A549 (cell line): ENCODE measurements at regions not wholly inside any gene's neighbourhood (a gene's known extent, or its start where the extent isn't known, plus 50 kb on each side); places are given as distances from the start of the nearest gene placed in this dataset.

ENCODE experiments used
- CEBPB ChIP-seq, 2 experiments: fragments of >200 bp in 1 of 2; sonication (Bioruptor Twin) in 1 of 2; formaldehyde crosslinking in 1 of 2; IDR thresholded peaks; 2 replicates each; pipeline ENCODE4 v1.6.1; 2012 to 2016
- CHD4 ChIP-seq: fragments of 200-600 bp; sonication (generic); IDR thresholded peaks from 2 replicates; pipeline ENCODE4 v1.6.1; 2016; ENCODE audit warnings: antibody characterized with exemption, mild to moderate bottlenecking, borderline replicate concordance
- EP300 ChIP-seq, 2 experiments: fragments of >200 bp; sonication (Bioruptor Twin); formaldehyde crosslinking; IDR thresholded peaks; 2 replicates in 1 of 2; 3 replicates in 1 of 2; pipeline ENCODE4 v1.6.1; 2016 to 2017
- FOSL2 ChIP-seq, 2 experiments: fragments of 450-650 bp in 1 of 2; fragments of >200 bp in 1 of 2; sonication (Bioruptor Twin) in 1 of 2; formaldehyde crosslinking; IDR thresholded peaks; 2 replicates each; pipeline versions ENCODE4 v1.5.0 to v1.6.1; 2016 to 2020; ENCODE audit warnings: mild to moderate bottlenecking in 1 of 2, moderate library complexity in 1 of 2
- JUN ChIP-seq, 2 experiments: fragments of >200 bp; sonication (Bioruptor Twin); formaldehyde crosslinking; IDR thresholded peaks; 2 replicates in 1 of 2; 3 replicates in 1 of 2; pipeline ENCODE4 v1.6.1; 2016 to 2017
- NR3C1 ChIP-seq: fragments of >200 bp; sonication (Bioruptor Twin); formaldehyde crosslinking; IDR thresholded peaks from 3 replicates; pipeline ENCODE4 v1.6.1; 2017
- POLR2A ChIP-seq: IDR thresholded peaks from 2 replicates; pipeline ENCODE4 v1.6.1; 2012; ENCODE audit warnings: mild to moderate bottlenecking, low read length
- POLR2AphosphoS2 ChIP-seq: conservative IDR thresholded peaks from 2 replicates; pipeline ENCODE4 v1.6.1; 2012; ENCODE audit warnings: low read length, improper control_type of control experiment, inconsistent platforms
- RAD21 ChIP-seq, 2 experiments: fragments of >200 bp in 1 of 2; sonication (Bioruptor Twin) in 1 of 2; formaldehyde crosslinking in 1 of 2; IDR thresholded peaks in 1 of 2; conservative IDR thresholded peaks in 1 of 2; 2 replicates in 1 of 2; 3 replicates in 1 of 2; pipeline ENCODE4 v1.6.1; 2012 to 2018; ENCODE audit warnings: inconsistent platforms in 1 of 2
- TF ChIP-seq, protein P1 (sequence below): fragments of >200 bp; sonication (Bioruptor Twin); formaldehyde crosslinking; IDR thresholded peaks from 3 replicates; pipeline ENCODE4 v1.5.1; 2016
- TF ChIP-seq, protein P2 (sequence below): fragments of 200-600 bp; sonication (generic); IDR thresholded peaks from 2 replicates; pipeline ENCODE4 v1.6.1; 2016; ENCODE audit warnings: antibody characterized with exemption, mild to moderate bottlenecking, moderate library complexity

DNA sequence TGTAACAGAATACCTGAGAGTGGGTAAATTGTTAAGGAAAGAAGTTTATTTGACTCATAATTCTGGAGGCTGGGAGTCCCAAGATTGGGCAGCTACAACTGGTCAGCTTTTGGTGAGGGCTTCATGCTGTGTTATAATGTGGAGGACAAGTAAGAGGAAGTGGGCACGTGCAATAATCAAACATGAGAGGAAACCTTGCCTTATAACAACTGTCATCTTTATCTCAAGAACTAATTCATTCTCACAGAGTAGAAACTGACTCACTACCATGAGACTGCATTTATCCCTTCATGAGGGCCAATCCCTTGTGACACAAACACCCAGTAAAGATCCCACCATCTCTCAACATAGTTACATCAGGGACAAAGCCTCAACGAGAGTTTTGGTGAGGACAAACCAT lies 318.1 kb upstream of the NT5C1B start:
- TF ChIP-seq POLR2A (no peak), POLR2AphosphoS2 (no peak), EP300 (IDR thresholded peaks at IDR 0.05) (no peak), JUN (IDR thresholded peaks at IDR 0.05) (no peak), NR3C1 (no peak), CEBPB (IDR thresholded peaks at IDR 0.05) (no peak), RAD21 (conservative IDR thresholded peaks at IDR 0.05 in 1 of 2, IDR thresholded peaks at IDR 0.05 in 1 of 2) (no peak), CHD4 (no peak), FOSL2 (IDR thresholded peaks at IDR 0.05) (no peak), FOSL2 (CRISPR knock-in tag; IDR thresholded peaks at IDR 0.05) (no peak)
- TF ChIP-seq, protein P1, sequence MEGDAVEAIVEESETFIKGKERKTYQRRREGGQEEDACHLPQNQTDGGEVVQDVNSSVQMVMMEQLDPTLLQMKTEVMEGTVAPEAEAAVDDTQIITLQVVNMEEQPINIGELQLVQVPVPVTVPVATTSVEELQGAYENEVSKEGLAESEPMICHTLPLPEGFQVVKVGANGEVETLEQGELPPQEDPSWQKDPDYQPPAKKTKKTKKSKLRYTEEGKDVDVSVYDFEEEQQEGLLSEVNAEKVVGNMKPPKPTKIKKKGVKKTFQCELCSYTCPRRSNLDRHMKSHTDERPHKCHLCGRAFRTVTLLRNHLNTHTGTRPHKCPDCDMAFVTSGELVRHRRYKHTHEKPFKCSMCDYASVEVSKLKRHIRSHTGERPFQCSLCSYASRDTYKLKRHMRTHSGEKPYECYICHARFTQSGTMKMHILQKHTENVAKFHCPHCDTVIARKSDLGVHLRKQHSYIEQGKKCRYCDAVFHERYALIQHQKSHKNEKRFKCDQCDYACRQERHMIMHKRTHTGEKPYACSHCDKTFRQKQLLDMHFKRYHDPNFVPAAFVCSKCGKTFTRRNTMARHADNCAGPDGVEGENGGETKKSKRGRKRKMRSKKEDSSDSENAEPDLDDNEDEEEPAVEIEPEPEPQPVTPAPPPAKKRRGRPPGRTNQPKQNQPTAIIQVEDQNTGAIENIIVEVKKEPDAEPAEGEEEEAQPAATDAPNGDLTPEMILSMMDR: no peak
- TF ChIP-seq, protein P2, sequence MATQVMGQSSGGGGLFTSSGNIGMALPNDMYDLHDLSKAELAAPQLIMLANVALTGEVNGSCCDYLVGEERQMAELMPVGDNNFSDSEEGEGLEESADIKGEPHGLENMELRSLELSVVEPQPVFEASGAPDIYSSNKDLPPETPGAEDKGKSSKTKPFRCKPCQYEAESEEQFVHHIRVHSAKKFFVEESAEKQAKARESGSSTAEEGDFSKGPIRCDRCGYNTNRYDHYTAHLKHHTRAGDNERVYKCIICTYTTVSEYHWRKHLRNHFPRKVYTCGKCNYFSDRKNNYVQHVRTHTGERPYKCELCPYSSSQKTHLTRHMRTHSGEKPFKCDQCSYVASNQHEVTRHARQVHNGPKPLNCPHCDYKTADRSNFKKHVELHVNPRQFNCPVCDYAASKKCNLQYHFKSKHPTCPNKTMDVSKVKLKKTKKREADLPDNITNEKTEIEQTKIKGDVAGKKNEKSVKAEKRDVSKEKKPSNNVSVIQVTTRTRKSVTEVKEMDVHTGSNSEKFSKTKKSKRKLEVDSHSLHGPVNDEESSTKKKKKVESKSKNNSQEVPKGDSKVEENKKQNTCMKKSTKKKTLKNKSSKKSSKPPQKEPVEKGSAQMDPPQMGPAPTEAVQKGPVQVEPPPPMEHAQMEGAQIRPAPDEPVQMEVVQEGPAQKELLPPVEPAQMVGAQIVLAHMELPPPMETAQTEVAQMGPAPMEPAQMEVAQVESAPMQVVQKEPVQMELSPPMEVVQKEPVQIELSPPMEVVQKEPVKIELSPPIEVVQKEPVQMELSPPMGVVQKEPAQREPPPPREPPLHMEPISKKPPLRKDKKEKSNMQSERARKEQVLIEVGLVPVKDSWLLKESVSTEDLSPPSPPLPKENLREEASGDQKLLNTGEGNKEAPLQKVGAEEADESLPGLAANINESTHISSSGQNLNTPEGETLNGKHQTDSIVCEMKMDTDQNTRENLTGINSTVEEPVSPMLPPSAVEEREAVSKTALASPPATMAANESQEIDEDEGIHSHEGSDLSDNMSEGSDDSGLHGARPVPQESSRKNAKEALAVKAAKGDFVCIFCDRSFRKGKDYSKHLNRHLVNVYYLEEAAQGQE: no peak
